Keratinocyte (primary cell): ENCODE measurements at regions not wholly inside any gene's neighbourhood (a gene's known extent, or its start where the extent isn't known, plus 50 kb on each side); places are given as distances from the start of the nearest gene placed in this dataset.

Experiments used
- DNase-seq: peaks from one replicate; pipeline ENCODE4 v3.0.0-alpha.2; 2011; ENCODE audit warnings: low read depth, missing footprints, low spot score
- FAIRE-seq: peaks from 2 replicates; lab custom pipeline; 2011; peaks lifted over from hg19 to GRCh38; lab: Jason Lieb, UNC
- H2AFZ ChIP-seq: 2 replicates; pipeline ENCODE4 v1.6.0; 2012; ENCODE audit warnings: low read length, control low read depth, inconsistent platforms; ENCODE audit not compliant: control insufficient read depth
- H3K27ac ChIP-seq: 2 replicates; pipeline ENCODE4 v1.5.1; 2011; ENCODE audit warnings: low read length; ENCODE audit not compliant: control insufficient read depth, insufficient read depth
- H3K27me3 ChIP-seq: 3 replicates; pipeline ENCODE4 v1.6.0; 2011; ENCODE audit warnings: low read length; ENCODE audit not compliant: control insufficient read depth, insufficient read depth; ENCODE audit errors: extremely low read depth
- H3K36me3 ChIP-seq, 2 experiments: 2 replicates in 1 of 2; 3 replicates in 1 of 2; pipeline ENCODE4 v1.5.1; 2011; ENCODE audit warnings: low read length in 2 of 2, mild to moderate bottlenecking in 1 of 2; ENCODE audit not compliant: control insufficient read depth in 2 of 2, insufficient read depth in 2 of 2; ENCODE audit errors: extremely low read depth in 1 of 2
- H3K4me1 ChIP-seq: 3 replicates; pipeline ENCODE4 v1.5.1; 2011; ENCODE audit warnings: low read length; ENCODE audit not compliant: control insufficient read depth, insufficient read depth; ENCODE audit errors: extremely low read depth
- H3K4me2 ChIP-seq: 3 replicates; pipeline ENCODE4 v1.6.0; 2011; ENCODE audit warnings: low read depth, low read length; ENCODE audit not compliant: control insufficient read depth, insufficient read depth; ENCODE audit errors: extremely low read depth
- H3K4me3 ChIP-seq, 3 experiments: fragments of 200-600 bp in 1 of 3; sonication (generic) in 1 of 3; 2 replicates in 2 of 3; 3 replicates in 1 of 3; pipeline ENCODE4 v1.5.1; 2011 to 2016; ENCODE audit warnings: low read length in 3 of 3, mild to moderate bottlenecking in 3 of 3, control low read depth in 2 of 3, inconsistent platforms in 1 of 3, low read depth in 1 of 3, mixed read lengths in 1 of 3, mixed run types in 1 of 3, moderate library complexity in 1 of 3; ENCODE audit not compliant: control insufficient read depth in 2 of 3, insufficient read depth in 2 of 3; ENCODE audit errors: extremely low read depth in 1 of 3
- H3K79me2 ChIP-seq: 2 replicates; pipeline ENCODE4 v1.6.0; 2012; ENCODE audit warnings: low read length; ENCODE audit not compliant: control insufficient read depth, insufficient read depth
- H3K9ac ChIP-seq: 3 replicates; pipeline ENCODE4 v1.6.0; 2011; ENCODE audit warnings: low read length; ENCODE audit not compliant: control insufficient read depth, insufficient read depth; ENCODE audit errors: extremely low read depth
- H3K9me1 ChIP-seq: 3 replicates; pipeline ENCODE4 v1.6.0; 2011; ENCODE audit warnings: low read length; ENCODE audit not compliant: control insufficient read depth, insufficient read depth; ENCODE audit errors: extremely low read depth
- H3K9me3 ChIP-seq: 2 replicates; pipeline ENCODE4 v1.5.1; 2012; ENCODE audit warnings: low read depth, low read length; ENCODE audit not compliant: control insufficient read depth
- H4K20me1 ChIP-seq: 3 replicates; pipeline ENCODE4 v1.6.0; 2011; ENCODE audit warnings: low read length; ENCODE audit not compliant: control insufficient read depth, insufficient read depth; ENCODE audit errors: extremely low read depth
- EZH2 ChIP-seq: IDR thresholded peaks from one replicate; pipeline ENCODE4 v1.6.1; 2012; ENCODE audit warnings: inconsistent platforms, mild to moderate bottlenecking, low read length, moderate library complexity
- dilution Hi-C: fragments of 300-500 bp; cut with MboI; formaldehyde crosslinking; loops from one replicate; pipeline ENCODE4 v1.7.0; 2020; ENCODE audit warnings: low sequenced_read_pairs; ENCODE audit not compliant: extremely low pct_ligation_motif_present
- TF ChIP-seq, protein P1 (sequence below), 3 experiments: IDR thresholded peaks in 1 of 3; conservative IDR thresholded peaks in 1 of 3; optimal IDR thresholded peaks in 1 of 3; 2 replicates in 2 of 3; 3 replicates in 1 of 3; pipeline versions ENCODE3 to v1.5.1; 2011; ENCODE audit warnings: low read length in 3 of 3, mild to moderate bottlenecking in 3 of 3, moderate library complexity in 2 of 3, control low read depth in 1 of 3, inconsistent platforms in 1 of 3; ENCODE audit not compliant: insufficient read depth in 2 of 3; ENCODE audit errors: extremely low read depth in 1 of 3

DNA sequence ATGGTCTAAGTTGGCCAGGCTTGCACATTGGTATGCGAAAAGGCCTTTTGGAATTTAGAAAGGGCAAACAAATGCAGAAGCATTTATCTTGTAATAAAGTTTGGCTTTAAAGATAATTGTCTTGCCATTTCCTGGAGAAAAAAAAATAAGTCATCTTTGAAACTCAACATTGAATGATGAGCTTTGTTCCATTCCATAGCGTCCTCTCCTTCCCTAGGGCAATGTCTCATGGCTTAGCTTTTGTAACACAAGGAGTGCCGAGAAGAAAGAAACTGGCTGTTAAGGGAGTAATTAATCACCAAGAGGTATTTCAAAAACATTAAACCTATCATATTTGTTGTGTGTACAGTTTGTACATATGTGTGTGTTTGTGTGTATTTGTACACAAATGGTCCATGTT lies 372.3 kb downstream of the NPIPA8 start:
- no peaks in the 10 kb centered on the region for H3K79me2 ChIP-seq
- no peak overlapping the region for H3K4me3 ChIP-seq
- no peaks in the 10 kb centered on the region for H3K36me3 ChIP-seq
- TF ChIP-seq, protein P1, sequence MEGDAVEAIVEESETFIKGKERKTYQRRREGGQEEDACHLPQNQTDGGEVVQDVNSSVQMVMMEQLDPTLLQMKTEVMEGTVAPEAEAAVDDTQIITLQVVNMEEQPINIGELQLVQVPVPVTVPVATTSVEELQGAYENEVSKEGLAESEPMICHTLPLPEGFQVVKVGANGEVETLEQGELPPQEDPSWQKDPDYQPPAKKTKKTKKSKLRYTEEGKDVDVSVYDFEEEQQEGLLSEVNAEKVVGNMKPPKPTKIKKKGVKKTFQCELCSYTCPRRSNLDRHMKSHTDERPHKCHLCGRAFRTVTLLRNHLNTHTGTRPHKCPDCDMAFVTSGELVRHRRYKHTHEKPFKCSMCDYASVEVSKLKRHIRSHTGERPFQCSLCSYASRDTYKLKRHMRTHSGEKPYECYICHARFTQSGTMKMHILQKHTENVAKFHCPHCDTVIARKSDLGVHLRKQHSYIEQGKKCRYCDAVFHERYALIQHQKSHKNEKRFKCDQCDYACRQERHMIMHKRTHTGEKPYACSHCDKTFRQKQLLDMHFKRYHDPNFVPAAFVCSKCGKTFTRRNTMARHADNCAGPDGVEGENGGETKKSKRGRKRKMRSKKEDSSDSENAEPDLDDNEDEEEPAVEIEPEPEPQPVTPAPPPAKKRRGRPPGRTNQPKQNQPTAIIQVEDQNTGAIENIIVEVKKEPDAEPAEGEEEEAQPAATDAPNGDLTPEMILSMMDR (optimal IDR thresholded peaks at IDR 0.05 in 1 of 3, IDR thresholded peaks at IDR 0.05 in 1 of 3, conservative IDR thresholded peaks at IDR 0.05 in 1 of 3; ENCODE audit: extremely low read depth in 1 of 3, insufficient read depth in 2 of 3, low read length in 3 of 3): no peak
- no peak for TF ChIP-seq EZH2
- no peaks in the 10 kb centered on the region for H3K9me3 ChIP-seq
- no peak overlapping the region for H3K9ac ChIP-seq
- no peak overlapping the region for H2AFZ ChIP-seq
- no peak for FAIRE-seq
- DNase-seq: no peak
- H3K9me1 ChIP-seq: no peaks in the 10 kb centered on the region
- H4K20me1 ChIP-seq: no peaks in the 10 kb centered on the region
- H3K4me2 ChIP-seq: no peak overlapping the region
- no peaks in the 10 kb centered on the region for H3K27me3 ChIP-seq
- no peaks in the 10 kb centered on the region for H3K4me1 ChIP-seq
- dilution Hi-C loops: no loop called here
- H3K27ac ChIP-seq: no peak overlapping the region

DNA sequence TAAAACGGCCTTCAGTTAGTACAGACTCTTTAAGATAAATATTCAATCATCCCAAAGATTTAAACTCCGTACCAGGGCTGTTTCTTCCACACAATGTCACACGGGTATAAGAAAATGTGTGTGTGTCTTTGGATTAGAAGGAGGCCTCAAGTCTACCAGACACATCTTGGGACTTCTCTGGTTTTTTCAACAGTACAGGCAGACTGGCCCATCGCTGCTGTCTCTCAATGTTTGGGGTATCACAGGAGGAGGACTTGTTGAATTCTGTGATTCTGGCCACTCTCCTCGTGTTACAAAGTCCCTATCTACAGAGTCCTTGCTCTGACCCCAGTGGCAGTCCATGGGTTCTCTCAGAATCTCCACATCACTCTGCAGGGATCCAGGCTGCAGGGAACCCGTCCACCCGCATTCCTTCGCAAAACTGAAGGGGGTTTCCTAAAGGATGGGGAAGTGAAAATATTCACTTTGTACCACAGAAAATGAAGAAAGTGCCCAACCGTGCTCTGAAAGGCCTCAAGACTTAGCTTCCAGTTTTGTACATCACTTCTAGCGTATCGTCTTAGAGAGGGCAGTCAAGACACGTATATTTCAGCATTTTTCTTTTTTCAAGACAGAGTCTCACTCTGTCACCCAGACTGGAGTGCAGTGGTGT lies 373.2 kb downstream of the NPIPA8 start:
- no peak overlapping the region for H3K4me2 ChIP-seq
- H3K9ac ChIP-seq: no peak overlapping the region
- no peaks in the 10 kb centered on the region for H3K9me3 ChIP-seq
- no peaks in the 10 kb centered on the region for H3K9me1 ChIP-seq
- dilution Hi-C loops: no loop called here
- H4K20me1 ChIP-seq: no peaks in the 10 kb centered on the region
- no peaks in the 10 kb centered on the region for H3K36me3 ChIP-seq
- no peak overlapping the region for H3K4me3 ChIP-seq
- no peak overlapping the region for H3K27ac ChIP-seq
- no peaks in the 10 kb centered on the region for H3K27me3 ChIP-seq
- H3K4me1 ChIP-seq: no peaks in the 10 kb centered on the region
- H3K79me2 ChIP-seq: no peaks in the 10 kb centered on the region
- no peak for TF ChIP-seq EZH2
- TF ChIP-seq, protein P1 (optimal IDR thresholded peaks at IDR 0.05 in 1 of 3, IDR thresholded peaks at IDR 0.05 in 1 of 3, conservative IDR thresholded peaks at IDR 0.05 in 1 of 3; ENCODE audit: extremely low read depth in 1 of 3, insufficient read depth in 2 of 3, low read length in 3 of 3): no peak
- DNase-seq (no peak), FAIRE-seq (no peak)
- H2AFZ ChIP-seq: no peak overlapping the region
